ENCODE measurements at regions not wholly inside any gene's neighbourhood (a gene's known extent, or its start where the extent isn't known, plus 50 kb on each side); places are given as distances from the start of the nearest gene placed in this dataset.

DNA sequence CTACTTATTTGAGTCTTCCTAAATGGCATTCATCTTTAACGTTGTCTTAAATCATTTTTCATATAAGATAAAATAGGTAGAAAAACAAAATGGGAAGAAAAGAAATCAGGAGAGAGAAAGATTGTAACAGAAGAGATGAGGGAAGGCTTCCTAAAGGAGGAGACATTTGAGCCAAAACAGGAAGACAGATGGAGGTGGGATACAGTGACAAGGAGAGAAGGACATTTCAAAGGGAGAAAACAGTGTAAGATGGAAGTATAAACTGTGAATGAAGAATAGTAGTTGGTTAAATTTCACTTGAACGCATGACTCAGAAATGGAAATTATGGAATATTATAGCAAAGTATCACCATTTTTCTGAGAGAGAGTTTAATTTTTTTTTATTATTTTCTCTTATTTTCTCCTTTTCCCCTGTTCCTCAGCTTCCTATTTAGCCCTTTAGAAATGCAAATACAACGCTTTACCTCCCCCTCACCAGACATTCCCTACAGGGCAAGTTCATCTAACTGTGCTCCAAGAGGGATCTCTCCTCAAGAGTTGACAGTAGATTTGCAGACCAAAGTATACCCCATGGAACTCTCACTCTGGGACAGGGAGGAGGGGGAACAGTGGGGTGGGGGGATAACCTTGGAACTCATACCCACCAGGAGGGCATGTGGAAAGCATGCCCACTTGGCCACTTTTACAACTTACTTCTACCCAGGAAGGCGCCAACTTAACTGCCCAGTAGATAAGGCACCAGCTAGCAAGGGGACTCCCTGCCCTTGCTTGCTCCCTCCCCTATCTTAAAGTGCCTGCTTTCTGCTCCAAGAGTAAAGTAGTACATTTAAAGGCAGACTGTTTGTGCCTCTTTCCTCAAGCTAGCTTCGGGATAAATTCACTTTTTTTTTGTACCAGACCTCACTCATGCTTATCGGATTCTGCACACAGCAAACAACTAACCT is 304.7 kb upstream of the POU5F2 start:
- POLR2A ChIA-PET: no interaction called here
- H3K4me3 ChIP-seq: no peak overlapping the region
- no peaks in the 10 kb centered on the region for H3K4me1 ChIP-seq
- no peak for FAIRE-seq
- no peak for TF ChIP-seq JUNB (IDR thresholded peaks at IDR 0.05)
- no peak for TF ChIP-seq CBX8 (IDR thresholded peaks at IDR 0.05)
- TF ChIP-seq JUN (IDR thresholded peaks at IDR 0.05): no peak
- no peak for TF ChIP-seq RAD21 (conservative IDR thresholded peaks at IDR 0.05 in 1 of 2, IDR thresholded peaks at IDR 0.05 in 1 of 2)
- no peak for TF ChIP-seq RNF2 (IDR thresholded peaks at IDR 0.05; ENCODE audit: borderline replicate concordance, low read depth)
- no peak for TF ChIP-seq PHF8 (IDR thresholded peaks at IDR 0.05; ENCODE audit: borderline replicate concordance, low read depth)
- no peak for TF ChIP-seq ZC3H11A (IDR thresholded peaks at IDR 0.05)
- TF ChIP-seq SREBF2 (IDR thresholded peaks at IDR 0.05): no peak
- TF ChIP-seq RCOR1 (IDR thresholded peaks at IDR 0.05; ENCODE audit: low read depth, low read length): no peak
- no peak for TF ChIP-seq NR3C1 (IDR thresholded peaks at IDR 0.05)
- TF ChIP-seq CHD4 (IDR thresholded peaks at IDR 0.05; ENCODE audit: borderline replicate concordance): no peak
- TF ChIP-seq, protein P1, sequence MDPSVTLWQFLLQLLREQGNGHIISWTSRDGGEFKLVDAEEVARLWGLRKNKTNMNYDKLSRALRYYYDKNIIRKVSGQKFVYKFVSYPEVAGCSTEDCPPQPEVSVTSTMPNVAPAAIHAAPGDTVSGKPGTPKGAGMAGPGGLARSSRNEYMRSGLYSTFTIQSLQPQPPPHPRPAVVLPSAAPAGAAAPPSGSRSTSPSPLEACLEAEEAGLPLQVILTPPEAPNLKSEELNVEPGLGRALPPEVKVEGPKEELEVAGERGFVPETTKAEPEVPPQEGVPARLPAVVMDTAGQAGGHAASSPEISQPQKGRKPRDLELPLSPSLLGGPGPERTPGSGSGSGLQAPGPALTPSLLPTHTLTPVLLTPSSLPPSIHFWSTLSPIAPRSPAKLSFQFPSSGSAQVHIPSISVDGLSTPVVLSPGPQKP (IDR thresholded peaks at IDR 0.05; ENCODE audit: low read depth, low read length): no peak
- no peak for TF ChIP-seq ZSCAN20 (CRISPR knock-in tag; IDR thresholded peaks at IDR 0.05)
- no peak for TF ChIP-seq HDAC2 (IDR thresholded peaks at IDR 0.05)
- TF ChIP-seq, protein P2, sequence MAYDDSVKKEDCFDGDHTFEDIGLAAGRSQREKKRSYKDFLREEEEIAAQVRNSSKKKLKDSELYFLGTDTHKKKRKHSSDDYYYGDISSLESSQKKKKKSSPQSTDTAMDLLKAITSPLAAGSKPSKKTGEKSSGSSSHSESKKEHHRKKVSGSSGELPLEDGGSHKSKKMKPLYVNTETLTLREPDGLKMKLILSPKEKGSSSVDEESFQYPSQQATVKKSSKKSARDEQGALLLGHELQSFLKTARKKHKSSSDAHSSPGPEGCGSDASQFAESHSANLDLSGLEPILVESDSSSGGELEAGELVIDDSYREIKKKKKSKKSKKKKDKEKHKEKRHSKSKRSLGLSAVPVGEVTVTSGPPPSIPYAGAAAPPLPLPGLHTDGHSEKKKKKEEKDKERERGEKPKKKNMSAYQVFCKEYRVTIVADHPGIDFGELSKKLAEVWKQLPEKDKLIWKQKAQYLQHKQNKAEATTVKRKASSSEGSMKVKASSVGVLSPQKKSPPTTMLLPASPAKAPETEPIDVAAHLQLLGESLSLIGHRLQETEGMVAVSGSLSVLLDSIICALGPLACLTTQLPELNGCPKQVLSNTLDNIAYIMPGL (CRISPR knock-in tag; IDR thresholded peaks at IDR 0.05; ENCODE audit: borderline replicate concordance): no peak
- TF ChIP-seq FOSL2 (IDR thresholded peaks at IDR 0.05): no peak
- TF ChIP-seq FOSL2 (CRISPR knock-in tag; IDR thresholded peaks at IDR 0.05): no peak
- no peak for TF ChIP-seq EP300 (IDR thresholded peaks at IDR 0.05)
- no peak for TF ChIP-seq RARB (CRISPR knock-in tag; IDR thresholded peaks at IDR 0.05)
- no peak for TF ChIP-seq ESRRA (IDR thresholded peaks at IDR 0.05; ENCODE audit: borderline replicate concordance, low read length)
- CTCF ChIA-PET: no interaction called here
- no peaks in the 10 kb centered on the region for H3K9me3 ChIP-seq
- H3K4me2 ChIP-seq: no peak overlapping the region
- H3K27ac ChIP-seq: no peak overlapping the region
- WGBS (ENCODE audit: missing lambda C conversion rate): 81% methylated on average over 6 of the region's 6 CpGs
- ATAC-seq: no peak
- DNase-seq (ENCODE audit: low read depth in 1 of 2, low spot score in 1 of 2): no peak

DNA sequence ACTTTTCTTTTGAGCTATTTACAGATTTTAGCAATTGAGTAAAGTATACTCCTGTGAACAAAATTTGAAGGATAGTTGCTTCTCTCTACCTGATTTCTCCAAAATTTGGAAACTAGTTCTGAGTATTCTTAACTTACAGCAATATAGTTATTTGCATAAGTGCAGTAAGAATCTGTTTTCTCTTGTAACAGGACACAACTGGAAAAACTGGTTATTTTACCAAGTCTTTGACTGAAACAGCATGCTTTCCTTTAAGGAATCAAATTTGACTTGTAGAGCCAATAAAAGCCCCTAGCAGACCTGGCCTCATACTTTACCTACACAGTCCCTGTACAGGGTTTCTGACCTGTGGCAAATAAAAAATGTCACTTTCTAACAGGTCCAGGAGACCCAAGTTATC is 301.9 kb upstream of the POU5F2 start:
- DNase-seq (ENCODE audit: low read depth in 1 of 2, low spot score in 1 of 2): no peak
- CTCF ChIA-PET: interaction anchor here (1.6 kb wide), 1 partner anchor 103 kb away, joined by 3 read pairs; no protein-coding TSS in a partner anchor
- H3K4me2 ChIP-seq: no peak overlapping the region

More for the DNA sequence above, 301.9 kb upstream of the POU5F2 start:
- Histone ChIP-seq H3K9me3 (no peaks in the 10 kb centered on the region), H3K4me1 (no peaks in the 10 kb centered on the region), H3K4me3 (no peak overlapping the region), H3K27ac (no peak overlapping the region)
- no peak for ATAC-seq
- POLR2A ChIA-PET: no interaction called here
- TF ChIP-seq NFE2L2 (conservative IDR thresholded peaks at IDR 0.05; ENCODE audit: low read length) (no peak), KDM5A (IDR thresholded peaks at IDR 0.05) (no peak), BHLHE40 (IDR thresholded peaks at IDR 0.05; ENCODE audit: low read depth, low read length) (no peak), CEBPB (IDR thresholded peaks at IDR 0.05) (no peak), ESRRA (IDR thresholded peaks at IDR 0.05; ENCODE audit: borderline replicate concordance, low read length) (no peak)
- no peak for FAIRE-seq
